ENCODE measurements at regions not wholly inside any gene's neighbourhood (a gene's known extent, or its start where the extent isn't known, plus 50 kb on each side); places are given as distances from the start of the nearest gene placed in this dataset.
"Not testable (repeated sequence)": the region's sequence is repeated elsewhere in the genome, so short reads cannot be mapped to it uniquely, and the experiment has no call there.

DNA sequence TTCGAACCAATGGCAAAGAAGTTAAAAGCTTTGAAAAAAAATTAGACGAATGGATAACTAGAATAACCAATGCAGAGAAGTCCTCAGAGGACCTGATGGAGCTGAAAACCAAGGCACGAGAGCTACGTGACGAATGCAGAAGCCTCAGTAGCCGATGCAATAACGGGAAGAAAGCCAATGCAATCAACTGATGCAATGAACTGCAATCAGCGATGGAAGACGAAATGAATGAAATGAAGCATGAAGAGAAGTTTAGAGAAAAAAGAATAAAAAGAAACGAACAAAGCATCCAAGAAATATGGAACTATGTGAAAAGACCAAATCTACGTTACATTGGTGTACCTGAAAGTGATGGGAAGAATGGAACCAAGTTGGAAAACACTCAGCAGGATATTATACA, 52.6 kb upstream of the MRPS30 start:
- not testable (repeated sequence) for DNase-seq (ENCODE audit: extremely low read depth in 1 of 11, low read depth in 9 of 11, low spot score in 4 of 11)

DNA sequence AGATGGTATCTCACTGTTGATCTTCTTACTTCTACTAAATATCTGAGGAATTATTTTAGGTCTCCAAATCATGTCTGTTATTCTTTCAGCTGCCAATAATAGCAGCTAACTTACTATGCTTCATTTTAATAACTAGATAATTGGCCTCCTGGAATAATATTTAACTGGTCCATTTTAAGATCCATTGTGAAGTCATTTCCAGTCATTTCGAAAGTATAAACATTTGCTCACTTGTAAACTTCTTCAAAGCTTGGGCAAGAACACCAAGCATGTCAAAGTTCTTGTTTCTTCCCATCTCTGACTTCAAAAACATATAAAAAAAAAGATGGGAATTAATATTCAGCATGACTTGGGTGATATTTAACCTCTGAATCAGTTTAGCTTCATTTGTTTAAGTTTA, 61.4 kb upstream of the MRPS30 start:
- no peak for DNase-seq (ENCODE audit: extremely low read depth in 1 of 11, low read depth in 9 of 11, low spot score in 4 of 11)

DNA sequence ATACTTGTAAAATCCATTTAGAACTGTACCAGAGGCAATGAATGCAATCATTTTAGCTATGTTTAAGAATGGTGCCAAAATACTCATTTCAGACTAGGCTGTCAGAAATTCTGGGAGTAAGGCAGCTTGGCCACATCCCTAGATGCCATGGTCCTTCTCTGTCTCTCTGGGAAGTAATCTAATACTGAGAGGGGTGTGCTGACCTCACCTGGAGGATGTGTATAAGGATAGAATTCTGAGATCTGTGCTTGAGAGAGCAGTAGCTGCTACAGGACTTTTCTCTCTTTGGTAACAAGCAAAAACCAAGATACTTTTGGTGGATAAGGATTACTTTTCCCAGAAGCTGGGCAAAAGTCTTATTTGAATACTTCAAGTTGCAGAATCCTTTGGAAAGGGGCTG, 68.1 kb upstream of the MRPS30 start:
- no peak for DNase-seq (ENCODE audit: extremely low read depth in 1 of 11, low read depth in 9 of 11, low spot score in 4 of 11)

DNA sequence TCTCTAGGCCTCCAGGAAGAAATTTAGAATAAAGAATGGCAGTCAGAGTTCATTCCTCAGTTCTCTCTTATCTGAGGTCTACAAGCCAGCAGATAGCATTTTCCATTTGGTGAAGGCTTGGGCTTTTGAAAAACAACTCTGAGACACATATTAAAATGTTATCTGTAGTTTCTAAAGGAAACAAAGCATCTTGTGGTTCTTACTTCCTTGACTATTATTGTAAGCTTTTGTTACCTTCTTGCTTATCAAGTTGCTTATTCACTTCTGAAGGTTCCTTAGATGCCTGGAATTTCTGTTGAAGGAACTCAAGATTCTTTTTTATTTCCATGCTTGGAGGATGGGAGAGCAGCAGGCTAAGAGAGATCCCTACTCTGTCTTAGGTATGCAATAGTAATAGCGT, 79.2 kb upstream of the MRPS30 start:
- no peak for DNase-seq (ENCODE audit: extremely low read depth in 1 of 11, low read depth in 9 of 11, low spot score in 4 of 11)

DNA sequence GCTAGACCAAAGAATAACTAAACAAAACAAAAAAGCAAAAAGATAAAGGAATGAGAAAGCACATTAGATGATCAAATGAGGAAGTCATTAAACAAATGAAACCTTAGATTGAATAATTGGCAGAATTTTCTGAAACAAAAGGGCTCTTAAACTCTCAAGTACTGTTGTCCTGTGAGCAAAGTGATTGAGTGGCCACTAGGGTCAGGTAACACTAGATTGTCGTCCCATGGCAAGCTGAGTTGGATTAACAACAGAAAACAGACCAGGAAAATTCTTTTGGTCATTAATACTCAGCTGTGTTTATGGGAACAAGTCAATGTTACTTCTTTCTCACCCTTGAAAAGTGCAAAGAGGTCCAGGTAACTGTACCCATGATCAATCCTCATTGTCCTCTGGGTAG, 81.6 kb upstream of the MRPS30 start:
- DNase-seq (ENCODE audit: extremely low read depth in 1 of 11, low read depth in 9 of 11, low spot score in 4 of 11), result no peak

DNA sequence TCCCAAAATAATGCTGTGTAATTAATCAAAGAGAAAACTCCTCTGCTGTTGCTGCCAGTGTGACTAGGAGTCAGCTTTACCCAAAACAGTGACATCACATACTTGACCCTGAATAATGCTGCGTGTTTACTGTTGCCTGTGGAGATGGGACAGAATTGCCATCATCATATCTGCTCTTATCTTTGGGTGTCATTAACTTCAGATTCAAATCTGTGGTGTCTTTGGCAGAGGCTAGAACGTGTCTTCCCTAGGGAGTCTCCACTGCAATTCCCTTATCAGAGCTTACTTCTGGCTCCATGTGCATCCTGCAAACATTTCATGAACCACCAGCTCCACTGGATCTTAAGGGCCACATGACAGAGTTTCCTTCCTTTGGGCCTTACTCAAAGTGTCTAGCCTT, 88.9 kb upstream of the MRPS30 start:
- DNase-seq (ENCODE audit: extremely low read depth in 1 of 11, low read depth in 9 of 11, low spot score in 4 of 11), result no peak

DNA sequence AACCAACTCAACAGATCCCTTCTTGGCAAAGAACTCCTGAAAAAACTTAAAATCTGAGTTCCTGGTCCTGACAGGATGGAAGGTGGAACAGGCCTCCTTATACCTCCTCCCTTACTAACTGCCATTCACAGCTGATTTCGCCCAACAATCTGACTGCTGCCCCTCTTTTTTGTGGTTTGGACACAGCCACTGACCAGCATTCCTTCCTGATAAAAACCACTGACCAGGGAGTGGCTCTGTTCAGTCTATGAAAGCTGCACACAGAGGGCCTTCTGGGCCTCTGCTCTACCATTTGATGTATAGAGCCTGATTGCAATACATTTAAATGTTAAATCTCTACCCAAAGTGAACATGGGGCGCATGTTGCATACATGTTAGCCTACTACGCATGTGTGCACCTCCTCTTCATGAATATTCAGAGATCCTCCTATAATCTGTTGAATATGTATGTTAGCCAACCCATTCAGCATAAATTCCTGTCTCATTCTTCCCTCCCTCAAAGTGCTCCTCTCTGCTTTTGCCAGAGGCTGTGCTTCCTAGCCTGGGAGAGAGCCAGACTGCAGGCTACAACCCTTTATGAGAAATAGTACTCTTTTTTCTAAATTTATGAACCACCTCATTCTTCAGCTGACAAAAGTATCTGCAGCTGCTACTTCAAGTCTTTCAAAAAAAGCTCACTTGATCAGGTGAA, 93.7 kb upstream of the MRPS30 start:
- no peak for DNase-seq (ENCODE audit: extremely low read depth in 1 of 11, low read depth in 9 of 11, low spot score in 4 of 11)

DNA sequence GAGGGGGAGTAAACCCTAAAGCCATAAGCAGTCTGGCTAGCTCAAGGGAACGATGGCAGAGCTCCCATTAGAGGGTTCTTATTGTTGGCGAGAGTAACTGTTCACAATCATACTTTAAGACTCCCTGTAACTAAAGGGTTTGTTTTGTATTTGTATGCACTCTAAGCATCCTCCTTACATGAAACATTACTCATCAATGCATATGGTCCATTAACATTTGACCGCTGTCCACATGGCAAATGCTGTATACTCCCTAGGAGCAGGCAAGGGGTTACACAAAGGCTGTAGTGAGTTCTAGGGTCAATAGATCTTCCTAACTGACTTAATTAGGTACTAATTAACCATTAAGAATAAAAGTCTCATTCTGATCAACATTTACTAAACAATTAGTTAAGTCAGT, 95.3 kb upstream of the MRPS30 start:
- DNase-seq (ENCODE audit: extremely low read depth in 1 of 11, low read depth in 9 of 11, low spot score in 4 of 11), result no peak

DNA sequence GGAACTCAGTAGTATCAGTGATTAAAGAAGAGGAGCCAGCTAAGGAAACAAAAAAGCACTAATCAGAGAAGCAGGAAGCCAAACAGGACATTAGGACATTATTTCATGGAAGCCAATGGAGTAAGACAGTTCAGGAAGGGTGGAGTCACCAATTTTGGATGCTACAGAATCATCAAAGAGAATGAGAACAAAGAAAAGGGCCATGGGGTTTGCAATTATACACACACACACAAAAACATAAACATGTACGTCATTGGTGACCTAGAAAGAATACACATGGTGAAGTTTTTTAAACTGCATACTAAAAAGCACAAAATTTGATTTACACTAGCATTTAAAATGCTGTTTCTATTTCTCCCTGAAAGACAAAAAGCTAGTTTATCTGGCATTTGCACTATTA, 96.8 kb upstream of the MRPS30 start:
- no peak for DNase-seq (ENCODE audit: extremely low read depth in 1 of 11, low read depth in 9 of 11, low spot score in 4 of 11)

DNA sequence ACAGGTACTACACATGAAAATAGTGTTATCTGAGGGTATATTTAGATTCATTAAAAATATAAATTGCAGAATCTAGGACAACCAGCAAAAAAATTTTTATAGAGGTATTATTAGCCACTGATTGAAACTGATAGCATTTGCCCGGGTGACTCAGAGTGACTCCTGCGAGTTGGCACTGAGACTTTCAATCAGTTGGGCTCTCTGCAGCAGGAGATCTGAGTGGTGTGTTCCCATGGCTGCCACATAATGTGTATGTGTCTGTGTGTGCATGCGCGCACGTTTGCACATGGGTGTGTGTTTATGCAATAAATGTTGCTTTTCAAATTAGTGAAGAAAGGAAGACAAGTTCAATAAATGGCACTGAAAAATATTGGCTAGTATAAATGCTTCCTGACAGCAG, 100.1 kb upstream of the MRPS30 start:
- no peak for DNase-seq (ENCODE audit: extremely low read depth in 1 of 11, low read depth in 9 of 11, low spot score in 4 of 11)

DNA sequence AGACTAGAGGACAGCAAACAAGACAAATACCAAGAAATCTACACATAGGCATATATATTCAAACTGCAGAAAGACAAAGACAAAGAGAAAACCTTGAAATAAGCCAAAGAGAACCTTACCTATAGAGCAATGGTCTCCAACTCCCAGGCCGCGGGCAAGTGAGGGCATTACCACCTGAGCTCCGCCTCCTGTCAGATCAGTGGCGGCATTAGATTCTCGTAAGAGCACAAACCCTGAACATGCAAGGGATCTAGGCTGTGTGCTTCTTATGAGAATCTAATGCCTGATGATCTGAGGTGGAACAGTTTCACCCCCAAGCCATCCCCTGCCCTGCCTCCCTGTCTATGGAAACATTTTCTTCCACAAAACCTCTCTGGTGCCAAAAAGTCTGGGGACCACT, 101.0 kb upstream of the MRPS30 start:
- DNase-seq (ENCODE audit: extremely low read depth in 1 of 11, low read depth in 9 of 11, low spot score in 4 of 11), result no peak

DNA sequence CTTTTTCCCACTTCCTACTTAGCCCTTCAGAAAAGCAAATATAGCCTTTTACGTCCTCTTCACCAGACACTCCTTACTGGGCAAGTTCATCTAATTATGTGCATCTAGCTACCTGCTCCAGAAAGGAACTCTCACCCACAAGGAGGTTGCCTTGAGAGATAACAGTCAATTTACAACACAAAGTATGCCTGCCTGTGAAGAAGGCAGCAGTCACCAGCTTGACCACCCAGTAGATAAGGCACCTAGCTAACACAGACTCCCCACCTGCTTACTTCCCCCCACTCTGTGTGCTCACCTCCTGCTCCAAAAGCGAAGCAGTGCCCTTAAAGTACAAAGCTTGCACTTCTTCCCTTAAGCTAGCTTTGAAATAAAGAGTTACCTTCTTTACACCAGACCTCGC, 111.7 kb upstream of the MRPS30 start:
- DNase-seq (ENCODE audit: extremely low read depth in 1 of 11, low read depth in 9 of 11, low spot score in 4 of 11), result no peak

DNA sequence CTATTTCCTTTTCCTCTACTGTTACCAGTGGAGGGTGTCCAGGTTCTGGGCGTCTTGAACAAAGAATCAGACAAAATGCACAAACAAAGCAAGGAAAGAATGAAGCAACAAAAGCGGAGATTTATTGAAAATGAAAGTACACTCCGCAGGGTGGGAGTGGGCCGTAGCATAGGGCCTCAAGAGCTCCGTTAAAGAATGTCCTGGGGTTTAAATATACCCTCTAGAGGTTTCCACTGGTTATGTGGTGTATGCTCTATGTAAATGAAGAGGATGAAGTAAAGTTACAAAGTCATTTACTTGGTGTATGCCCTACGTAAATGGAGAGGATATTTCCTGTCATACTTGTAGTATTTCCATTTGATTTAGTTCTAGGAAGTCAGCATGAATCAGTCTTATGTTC, 113.5 kb upstream of the MRPS30 start:
- DNase-seq (ENCODE audit: extremely low read depth in 1 of 11, low read depth in 9 of 11, low spot score in 4 of 11), result no peak

DNA sequence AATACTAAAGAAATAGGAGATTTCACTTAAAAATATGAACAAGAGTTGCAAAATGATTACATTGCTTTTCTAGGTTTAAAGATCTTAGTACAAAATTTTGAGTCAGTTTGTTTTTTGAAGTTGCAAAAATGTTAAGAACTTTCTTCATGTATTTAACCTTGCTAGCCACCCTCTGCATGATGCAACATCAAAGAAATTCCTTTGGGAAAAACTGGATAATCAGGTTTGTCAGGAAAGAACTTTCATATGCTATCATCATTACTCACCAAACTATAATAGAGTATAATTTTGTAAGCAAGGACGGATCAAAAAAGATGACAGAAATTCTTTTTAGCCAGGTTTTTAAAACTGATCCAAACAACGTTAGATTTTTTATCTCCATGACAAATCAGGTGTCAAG, 116.9 kb upstream of the MRPS30 start:
- peak in 1 of 11 donors; percentile 35 for DNase-seq (ENCODE audit: extremely low read depth in 1 of 11, low read depth in 9 of 11, low spot score in 4 of 11)

DNA sequence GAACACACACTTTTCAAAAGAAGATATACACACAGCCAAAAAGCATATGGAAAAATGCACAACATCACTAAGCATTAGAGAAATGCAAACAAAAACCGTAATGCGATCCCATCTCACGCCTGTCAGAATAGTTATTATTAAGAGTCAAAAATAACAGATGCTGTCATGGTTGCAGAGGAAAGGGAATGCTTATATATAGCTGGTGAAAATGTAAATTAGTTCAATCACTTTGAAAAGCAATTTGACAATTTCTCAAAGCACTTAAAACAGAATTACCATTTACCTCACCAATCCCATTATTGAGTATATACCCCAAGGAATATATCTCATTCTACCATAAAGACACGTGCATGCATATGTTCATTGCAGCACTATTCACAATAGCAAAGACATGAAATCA, 126.8 kb upstream of the MRPS30 start:
- no peak for DNase-seq (ENCODE audit: extremely low read depth in 1 of 11, low read depth in 9 of 11, low spot score in 4 of 11)

DNA sequence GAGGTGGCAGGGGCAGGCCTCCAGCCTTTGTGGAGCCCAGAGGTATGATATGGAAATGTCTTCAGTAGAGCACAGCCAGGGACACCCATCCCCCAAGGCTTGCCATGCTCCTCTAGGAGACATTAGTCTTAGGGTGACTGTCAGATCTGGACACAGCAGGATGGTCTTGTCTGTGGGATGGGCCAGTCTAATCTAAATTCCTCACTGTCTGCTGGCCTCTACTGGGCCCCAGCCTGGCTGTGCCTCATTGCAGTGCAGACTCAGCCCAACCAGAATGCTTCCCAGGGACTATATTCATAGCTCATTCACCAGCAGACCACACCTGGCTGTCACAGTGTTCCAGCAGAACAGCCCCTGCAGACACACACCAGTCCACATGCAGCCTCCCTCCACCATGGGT, 129.5 kb upstream of the MRPS30 start:
- no peak for DNase-seq (ENCODE audit: extremely low read depth in 1 of 11, low read depth in 9 of 11, low spot score in 4 of 11)

DNA sequence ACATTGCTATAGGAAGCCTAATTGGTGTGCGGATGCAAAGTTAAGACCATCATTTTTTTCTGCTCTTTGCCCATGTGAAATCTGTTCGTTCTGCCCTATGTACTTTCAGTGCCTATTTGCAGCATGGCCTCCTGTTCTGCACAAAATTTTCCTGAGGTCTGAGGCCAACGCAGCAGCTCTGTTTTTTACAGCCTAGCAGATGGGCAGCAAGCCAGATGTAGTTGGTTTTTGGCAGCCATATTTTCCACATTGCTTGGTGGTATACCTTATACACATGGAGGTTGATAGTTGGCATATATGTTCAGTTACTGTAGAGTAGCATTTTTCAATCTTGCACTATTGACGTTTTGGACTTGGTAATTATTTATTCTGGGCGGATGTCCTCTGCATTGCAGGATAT, 133.5 kb upstream of the MRPS30 start:
- DNase-seq (ENCODE audit: extremely low read depth in 1 of 11, low read depth in 9 of 11, low spot score in 4 of 11), result no peak

DNA sequence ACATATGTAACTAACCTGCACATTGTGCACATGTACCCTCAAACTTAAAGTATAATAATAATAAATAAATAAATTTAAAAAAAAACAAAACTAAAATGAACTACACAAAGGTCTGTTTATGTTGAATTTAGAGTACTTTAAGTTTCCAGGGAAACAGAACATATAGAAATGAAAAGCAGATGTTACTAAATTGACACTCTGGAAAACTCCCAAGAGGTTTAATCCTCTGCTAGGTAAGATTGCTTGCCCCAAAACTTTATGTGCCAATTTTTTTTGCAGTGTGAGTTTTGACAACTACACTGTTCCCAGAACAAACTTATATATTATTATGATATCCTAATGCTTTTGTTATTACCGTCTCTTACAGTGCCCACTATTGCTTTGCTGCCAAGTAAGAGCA, 134.3 kb upstream of the MRPS30 start:
- DNase-seq (ENCODE audit: extremely low read depth in 1 of 11, low read depth in 9 of 11, low spot score in 4 of 11), result no peak

DNA sequence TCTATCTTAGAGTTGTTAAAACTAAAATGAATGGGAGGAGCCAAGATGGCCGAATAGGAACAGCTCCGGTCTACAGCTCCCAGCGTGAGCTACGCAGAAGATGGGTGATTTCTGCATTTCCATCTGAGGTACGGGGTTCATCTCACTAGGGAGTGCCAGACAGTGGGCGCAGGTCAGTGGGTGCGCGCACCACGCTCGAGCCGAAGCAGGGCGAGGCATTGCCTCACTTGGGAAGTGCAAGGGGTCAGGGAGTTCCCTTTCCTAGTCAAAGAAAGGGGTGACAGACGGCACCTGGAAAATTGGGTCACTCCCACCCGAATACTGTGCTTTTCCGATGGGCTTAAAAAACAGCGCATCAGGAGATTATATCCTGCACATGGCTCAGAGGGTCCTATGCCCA, 140.3 kb upstream of the MRPS30 start:
- not testable (repeated sequence) for DNase-seq (ENCODE audit: extremely low read depth in 1 of 11, low read depth in 9 of 11, low spot score in 4 of 11)

DNA sequence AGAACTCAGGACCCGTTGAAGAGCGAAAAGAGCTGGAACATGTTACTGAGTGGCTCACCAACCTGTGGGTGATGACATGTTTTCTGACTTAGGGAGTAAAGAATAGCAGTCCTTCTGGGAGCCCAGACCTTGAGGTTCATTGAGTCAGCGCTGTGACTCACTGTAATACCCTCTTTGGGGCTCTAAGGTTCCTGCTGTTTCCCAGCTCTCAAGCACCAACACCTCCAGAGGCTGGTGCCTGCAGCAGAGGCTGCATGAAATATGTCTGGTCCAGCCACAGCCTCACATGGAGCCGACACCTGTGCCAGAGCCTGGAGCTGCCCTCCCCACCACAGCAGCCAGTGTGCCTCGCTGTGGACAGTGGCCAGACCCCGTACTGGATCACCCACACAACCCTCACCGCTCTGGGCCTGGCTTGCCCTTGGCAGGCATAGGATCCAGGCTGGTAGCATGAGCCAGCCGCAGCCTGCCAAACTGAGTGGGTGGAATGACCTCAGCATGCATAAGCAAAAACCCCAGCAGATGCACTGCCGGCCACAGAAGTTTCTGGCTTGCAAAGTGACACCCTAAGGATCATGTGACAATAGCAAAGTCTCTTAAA, 143.5 kb upstream of the MRPS30 start:
- DNase-seq (ENCODE audit: extremely low read depth in 1 of 11, low read depth in 9 of 11, low spot score in 4 of 11), result no peak

DNA sequence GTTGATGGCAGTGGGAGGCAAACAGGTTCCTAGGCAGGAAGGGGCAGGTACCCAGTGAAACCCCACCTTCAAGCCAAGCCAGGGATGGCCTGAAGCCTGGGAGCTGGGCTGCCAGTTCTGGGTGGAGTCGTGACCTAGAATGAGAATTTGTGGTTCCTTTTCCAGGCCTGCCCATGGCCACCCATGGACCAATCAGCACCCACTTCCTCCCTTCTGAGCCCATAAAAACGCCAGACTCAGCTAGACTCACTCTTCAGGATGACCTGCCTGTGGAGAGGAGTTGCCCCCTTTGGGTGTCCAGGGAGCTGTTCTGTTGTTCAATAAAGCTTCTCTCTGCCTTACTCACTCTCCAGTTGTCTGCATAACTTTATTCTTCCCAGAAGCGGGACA, 144.0 kb upstream of the MRPS30 start:
- no peak for DNase-seq (ENCODE audit: extremely low read depth in 1 of 11, low read depth in 9 of 11, low spot score in 4 of 11)
